Suppressor macrophage treated with lipopolysaccharide for 1 hour (primary cell): ENCODE measurements at regions not wholly inside any gene's neighbourhood (a gene's known extent, or its start where the extent isn't known, plus 50 kb on each side); places are given as distances from the start of the nearest gene placed in this dataset.

Source experiments
- DNase-seq, 3 donors: peaks; one replicate each; pipeline ENCODE4 v3.0.0-alpha.2; 2020 to 2022

DNA sequence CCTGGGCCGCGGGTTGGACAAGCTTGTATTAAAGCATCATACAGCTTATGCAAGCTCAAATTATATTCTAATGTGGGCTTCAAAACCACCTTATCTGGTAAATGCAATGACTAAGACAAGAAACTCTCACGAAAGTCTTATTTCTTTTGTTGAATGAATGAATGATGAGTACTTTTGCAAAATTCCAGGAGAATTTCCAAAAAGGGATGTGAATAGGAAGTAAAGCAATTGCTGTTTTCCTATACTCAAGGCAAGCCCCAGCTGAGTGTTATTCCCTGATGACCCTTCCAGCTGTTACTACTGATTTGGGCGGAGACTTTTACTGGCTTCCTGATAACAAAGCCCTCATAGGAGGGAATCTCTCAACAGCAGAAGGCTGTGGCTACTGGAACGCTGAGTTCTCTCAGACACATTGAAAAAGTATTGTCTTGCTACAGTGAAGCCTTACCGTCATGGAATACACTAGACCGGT, 162.8 kb downstream of the SREK1 start:
- no peak for DNase-seq

DNA sequence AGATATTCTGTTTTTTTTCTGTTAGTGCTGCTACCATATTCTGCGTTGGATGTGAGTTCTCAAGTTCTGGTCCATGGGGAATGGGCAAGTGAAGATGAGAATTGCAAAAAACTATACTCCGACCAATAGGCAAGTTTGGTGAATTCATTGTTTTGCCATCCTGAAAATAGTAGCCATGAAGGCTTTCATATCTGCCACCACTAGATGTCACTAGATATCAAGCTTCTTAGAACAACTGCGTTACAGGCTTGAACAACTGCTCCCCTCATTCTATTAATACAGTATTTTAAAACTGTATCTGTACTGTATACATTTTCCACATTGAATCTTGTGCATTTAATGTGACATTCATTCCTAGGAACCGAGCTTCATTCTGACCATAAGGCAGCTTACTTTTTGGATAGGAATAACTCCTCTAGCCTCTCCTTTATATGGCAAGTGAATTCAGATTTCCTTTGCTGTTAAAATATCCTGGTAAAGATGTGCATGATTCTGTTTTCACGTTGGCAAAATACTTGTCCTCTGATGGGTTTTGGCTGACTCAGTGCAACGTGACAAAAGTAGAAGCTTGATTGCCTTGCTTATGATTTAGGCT, 163.6 kb downstream of the SREK1 start:
- peak; percentile 71 to 91 (median 79) for DNase-seq

DNA sequence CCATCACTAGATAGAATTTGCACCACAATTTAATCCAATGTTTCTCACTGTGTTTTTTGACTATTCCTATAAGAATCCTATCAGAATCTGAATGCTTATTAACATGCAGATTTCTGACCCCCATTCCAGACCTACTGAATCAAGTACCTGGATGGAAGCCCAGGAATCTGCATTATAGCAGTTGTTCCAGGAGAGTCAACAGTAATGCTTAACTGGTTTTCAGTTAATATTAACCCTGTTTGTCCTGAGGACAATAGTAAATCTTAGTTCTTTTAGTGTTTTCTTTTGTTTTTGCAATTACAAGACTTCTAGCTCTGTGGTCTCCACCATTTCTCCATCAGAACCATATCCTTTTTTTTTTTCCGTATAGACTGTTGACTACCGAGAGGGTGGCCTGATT, 168.2 kb downstream of the SREK1 start:
- no peak for DNase-seq

DNA sequence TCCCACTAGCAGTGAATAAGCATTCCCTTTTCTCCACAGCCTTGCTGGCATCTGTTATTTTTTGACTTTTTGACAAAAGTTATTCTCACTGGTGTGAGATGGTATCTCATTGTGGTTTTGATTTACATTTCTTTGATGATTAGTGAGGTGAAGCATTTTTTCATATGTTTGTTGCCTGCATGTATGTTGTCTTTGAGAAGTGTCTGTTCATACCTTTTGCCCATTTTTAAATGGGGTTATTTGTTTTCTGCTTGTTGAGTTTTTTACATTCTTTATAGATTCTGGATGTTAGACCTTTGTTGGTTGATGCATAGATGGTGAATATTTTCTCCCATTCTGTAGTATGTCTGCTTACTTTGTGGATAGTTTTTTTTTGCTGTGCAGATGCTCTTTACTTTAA, 171.7 kb downstream of the SREK1 start:
- DNase-seq, result no peak

DNA sequence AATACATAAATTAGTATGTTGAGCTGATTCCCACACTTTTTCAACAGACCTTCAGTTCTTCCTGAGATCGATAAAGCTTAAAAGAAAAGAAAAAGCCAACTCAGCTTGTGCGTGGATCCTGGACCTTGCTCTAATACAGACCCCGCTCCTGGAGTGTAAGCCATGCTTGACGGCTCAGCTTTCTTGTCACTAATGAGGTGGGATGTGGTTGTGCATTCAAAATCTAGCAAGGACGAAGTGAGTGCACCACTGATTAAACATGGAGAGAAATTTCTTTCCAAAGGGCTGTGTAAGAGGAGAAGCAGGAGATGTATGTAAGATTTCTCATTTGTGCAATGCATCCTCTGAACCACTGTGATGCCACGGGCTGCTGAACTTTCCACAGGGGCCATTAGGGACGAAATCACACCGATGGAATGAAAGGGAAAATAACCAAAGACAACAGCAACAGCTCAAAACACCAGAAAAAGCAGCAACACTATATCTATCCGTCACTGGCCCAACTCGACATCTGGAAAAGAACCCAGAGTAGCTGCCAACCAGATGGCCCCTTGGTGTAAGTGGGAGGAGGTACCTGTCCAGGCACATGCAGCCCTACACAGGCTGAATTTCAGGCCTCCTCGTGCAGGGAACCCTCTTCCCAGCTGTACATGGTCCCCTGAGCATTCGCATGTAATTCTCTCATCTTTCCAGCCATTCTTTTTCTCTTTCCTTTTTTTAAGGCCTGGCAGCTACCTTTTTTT, 178.9 kb downstream of the SREK1 start:
- DNase-seq, result no peak

DNA sequence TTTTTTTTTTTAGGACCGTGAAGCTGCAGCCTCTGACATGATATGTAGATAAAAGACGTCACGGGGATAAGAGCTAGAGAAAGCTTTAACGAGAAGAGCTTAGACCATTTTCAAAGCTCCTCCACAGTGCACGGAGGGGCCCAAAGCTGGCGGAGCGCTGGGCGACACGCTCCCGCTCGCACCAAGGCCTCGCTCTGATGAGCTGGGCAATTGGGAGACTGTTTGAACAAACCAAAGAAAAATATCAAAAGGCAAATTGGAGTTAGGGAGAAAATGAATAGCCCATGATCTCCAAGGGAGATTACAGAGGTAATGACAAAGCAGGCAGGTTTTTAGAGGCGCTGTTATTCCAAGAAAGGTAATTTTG, 179.4 kb downstream of the SREK1 start:
- no peak for DNase-seq

DNA sequence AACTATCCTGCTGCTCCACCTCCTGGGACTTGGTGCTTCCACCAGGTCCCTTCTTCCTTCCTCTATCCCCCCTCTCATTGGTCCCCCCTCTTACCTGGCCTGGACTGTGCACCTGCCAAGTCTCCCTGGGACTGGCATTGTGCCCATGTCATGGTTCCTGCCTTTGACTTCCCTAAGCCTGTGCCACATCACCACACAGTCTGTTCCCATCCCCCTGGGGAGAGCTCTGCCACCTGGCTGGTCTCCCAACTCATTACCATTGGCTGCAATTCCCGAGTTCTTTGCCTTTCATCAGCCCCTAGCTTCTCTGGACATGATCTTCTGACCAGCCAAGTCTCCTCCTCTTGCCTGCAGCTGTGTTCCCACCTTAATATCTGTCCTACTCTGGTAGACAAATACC, 180.3 kb downstream of the SREK1 start:
- no peak for DNase-seq

DNA sequence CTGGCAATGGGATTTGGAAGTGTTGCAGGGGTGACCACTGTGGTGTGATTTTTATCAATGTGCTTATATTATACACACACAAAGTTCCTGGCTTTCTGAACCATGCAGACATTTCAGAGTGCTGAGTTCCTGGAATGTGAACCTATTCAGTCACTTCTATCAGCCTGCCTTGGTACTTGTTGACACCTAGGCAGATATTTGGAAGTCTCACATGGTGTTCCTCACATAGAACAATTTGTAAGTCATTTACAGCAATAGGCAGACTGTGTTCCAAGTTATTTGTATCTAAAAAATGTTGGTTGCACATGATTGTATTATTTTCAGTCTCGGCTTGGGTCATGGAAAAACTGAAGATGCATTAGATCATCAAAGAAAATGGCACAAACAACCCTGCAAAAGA, 182.2 kb downstream of the SREK1 start:
- no peak for DNase-seq

DNA sequence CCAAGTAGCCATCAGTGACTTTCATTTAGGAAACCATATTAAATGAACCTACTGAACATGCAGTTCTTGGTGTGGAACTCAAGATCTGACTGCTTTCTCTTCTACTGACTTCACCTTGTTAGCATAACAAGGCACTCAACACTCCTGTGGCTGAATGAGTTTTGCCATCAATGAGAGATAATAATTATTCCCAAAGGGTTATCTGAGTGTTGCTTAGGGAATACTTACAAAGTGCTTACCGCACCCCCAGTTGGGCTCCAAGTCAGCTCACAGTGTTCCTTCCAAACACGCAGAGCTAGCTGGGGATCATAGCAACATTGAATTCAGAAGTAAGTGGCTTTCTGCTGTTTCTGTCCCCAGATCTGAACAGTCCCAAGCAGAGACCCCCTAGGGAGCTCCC, 182.9 kb downstream of the SREK1 start:
- no peak for DNase-seq

DNA sequence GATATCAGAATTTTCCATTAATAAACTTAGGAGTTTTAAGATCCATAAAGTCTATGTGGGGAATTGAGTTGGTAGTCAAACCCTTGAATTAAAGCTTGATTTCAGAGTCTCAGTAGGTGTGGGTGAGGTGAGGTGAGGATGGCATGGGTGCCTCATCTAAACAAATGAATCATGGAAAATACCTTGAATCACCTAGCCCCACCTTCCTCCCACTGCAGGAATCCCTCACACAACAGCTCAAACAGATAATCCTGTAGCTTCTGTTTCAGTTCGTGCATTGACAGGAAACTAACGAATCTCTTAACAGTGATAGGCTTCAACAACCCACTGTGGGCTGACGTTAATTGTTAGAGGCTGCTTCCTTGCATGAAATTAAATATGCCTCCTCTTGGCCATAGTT, 185.0 kb downstream of the SREK1 start:
- DNase-seq, result no peak

DNA sequence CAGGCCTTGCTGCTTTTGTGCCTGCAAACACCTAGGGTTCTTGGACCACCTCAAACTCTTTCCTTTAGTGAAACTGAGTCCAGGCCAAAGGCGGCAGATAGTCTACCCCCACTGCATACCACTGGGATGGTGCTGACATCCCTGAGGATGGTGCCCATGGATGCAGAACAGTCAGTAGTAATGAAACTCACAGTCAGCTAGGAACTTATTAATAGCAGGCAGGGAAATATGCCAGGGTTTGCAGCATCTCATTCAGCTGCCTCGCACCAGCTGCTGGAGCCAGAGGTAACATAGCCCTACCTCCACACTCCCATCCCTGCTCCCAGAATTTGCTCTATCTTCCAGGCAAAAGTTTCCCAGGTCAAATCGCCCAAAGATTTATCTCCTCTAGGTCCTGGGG, 189.1 kb downstream of the SREK1 start:
- no peak for DNase-seq

DNA sequence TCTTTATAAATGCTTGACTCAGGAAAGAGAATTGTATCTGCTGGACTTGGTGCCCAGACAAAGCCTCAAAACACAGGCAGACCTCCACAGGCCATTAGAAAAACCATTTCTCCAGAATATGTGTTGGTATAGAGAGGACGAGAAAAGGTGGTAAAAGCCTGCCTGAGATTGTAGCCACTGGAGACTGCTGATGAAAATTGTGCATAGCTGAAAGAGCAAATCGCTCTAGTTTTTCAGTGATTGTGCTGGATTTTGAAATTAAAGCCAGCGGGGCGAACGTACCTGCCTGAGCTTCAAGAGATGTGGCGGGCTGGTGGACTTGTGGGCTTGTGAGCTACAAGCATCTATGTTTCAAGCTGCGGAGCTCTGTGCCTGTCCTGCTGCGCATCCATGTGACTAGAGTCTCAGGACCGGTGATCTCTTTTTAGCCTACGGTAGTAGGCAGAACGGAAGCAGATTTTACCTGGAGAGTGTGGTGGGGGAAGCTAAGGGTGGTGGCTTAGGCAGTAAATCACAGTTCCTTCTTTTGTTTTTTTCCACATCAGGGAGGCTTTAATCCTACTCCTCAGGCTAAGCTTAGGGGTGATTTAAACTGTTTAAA, 193.6 kb downstream of the SREK1 start:
- no peak for DNase-seq

DNA sequence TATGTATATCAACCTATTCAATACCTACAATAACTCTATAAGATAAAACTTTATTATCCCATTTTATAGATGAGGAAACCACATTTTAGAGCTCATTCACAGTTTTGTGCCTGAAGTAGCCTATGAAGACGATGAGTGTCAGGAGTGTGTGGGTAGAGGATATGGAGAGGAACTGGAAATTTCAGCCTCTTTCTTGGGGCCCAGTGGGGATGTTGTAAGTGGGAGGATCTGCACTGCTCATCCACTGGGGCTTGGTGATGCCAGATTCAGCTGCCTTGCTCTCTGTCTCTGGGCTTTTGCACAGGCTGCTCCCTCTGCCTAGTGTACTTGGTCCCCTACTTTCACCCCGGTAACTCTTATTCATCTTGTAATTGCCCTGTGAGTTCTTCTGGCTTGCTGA, 194.7 kb downstream of the SREK1 start:
- DNase-seq, result peak; percentile 75 to 76 (median 75)

DNA sequence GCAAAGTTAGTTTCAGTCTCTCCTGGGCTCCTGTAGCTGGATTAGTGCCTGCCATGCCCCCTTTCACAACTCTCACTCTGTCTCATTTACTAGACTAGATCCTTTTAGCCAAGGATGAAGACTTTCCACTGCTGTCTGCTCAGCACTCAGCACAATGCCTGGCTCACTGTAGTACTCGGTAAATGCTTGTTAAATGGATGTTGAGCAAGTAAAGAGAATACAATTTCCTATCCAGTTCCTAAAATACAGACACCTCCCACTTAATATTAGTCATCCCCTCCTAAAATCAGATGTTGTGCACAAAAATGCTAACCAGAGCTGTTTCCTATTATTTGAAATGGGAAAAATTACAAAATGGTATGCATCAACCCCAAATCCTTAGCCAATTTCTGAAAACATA, 195.8 kb downstream of the SREK1 start:
- peak; percentile 44 to 75 (median 69) for DNase-seq

DNA sequence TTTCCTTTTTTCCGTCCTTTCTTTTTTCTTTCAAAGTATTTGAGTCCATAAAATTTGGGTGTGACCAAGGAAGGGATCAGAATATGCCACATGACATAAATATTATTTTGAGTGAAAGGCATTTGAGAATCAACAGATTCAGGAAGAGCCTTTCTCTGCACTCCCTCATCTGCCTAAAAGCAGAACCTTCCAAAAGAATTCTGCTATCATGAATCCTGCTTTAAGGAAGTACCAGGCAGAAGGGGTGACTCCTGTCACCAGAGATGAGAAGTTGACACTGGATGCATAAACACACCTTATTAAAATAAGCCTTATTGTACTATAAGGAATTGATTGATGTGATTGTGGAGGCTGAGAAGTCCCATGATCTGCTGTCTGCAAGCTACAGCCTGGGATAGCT, 196.7 kb downstream of the SREK1 start:
- DNase-seq, result peak; percentile 31 to 48 (median 40)

DNA sequence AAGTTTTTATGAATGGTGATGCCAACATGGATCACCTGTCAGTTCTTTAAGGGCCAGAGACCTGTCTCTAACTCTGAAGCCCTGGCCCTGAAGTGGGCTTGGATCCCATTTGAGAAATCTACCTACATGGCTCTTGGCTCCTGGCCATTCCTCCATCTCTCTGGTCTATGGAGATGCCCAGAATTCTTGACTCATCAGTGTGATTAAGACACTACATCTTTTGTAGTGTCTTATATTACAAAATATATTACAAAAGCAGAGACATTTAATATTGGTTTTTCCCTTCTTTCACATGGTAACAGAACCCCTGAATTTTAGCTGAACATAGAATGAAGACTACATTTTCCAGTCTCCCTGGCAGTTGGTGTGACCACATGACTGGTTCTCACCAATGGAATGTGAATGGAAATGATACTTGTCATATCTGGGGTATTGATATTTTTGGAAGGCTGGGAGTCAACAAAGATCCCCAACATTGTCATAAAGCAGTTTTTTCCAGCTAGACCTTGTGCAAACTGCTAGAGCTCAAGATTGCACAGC, 198.3 kb downstream of the SREK1 start:
- peak; percentile 13 to 57 (median 38) for DNase-seq

DNA sequence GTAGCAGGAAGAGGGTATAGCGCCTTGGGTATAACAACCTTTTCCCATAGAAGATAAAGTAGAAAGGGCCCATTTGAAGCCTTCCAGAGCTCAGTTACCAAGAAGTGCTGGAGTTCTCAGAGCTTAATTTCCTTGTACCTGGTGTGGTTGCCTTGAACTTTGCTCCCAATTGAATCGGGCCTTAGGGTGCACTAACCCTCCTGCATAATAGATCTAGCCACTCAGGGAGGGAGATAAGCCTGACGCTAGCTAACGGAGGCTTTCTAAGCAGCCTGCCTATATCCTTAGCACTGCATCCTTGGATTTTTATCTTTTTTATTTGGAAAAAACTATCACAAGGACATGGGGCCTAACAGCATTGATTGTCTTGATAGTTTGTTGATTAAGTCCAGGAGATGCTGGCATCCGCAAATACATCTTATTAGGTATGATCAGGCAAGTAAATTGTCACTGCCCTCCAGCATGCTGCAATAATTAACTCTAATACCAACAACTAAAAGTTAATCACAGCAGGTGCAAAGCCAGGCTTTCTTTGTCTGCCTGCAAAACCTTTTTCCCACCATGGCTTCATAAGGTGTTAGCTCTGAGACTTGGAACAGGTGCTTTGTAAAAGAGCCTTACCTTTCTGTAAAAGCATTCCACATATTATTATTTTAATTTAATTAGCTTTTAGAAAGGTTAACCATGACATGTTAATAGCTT, 199.4 kb downstream of the SREK1 start:
- DNase-seq, result no peak

DNA sequence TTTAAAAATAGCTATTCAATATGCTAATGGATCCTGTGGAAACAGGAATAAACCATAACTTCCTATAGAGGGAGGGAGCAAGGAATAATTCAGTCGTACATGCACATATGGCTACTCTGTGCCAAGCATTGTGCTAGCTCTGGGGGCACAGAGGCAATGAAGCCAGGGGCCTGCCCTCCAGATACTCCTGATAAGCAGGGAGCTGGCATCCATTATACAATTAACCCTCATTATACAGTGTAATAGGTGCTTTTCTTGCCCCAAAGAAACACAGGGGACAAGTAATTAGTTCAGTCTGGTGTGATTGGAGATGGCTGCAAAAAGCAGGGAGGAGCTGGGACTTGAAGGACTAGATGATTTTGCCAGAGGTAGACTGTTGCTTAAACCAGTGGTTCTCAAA, 200.4 kb downstream of the SREK1 start:
- DNase-seq, result no peak

DNA sequence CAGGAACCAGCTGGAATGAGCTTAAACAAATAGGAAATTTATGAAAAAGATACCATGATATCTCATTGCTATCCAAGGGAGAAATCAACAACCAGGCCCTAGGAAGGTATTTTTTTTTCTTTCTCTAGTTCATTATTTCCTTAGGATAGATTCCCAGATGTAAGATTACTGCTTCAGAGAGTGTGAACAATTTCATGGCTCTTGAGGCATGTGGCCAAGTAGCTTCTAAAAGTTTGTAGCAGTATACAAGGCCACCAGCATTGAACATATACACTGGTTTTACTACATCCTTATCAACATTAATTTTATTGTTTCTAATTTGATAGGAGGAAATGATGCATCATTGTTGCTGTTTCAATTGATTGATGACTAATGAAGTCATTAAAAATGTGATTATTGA, 201.2 kb downstream of the SREK1 start:
- DNase-seq, result no peak

DNA sequence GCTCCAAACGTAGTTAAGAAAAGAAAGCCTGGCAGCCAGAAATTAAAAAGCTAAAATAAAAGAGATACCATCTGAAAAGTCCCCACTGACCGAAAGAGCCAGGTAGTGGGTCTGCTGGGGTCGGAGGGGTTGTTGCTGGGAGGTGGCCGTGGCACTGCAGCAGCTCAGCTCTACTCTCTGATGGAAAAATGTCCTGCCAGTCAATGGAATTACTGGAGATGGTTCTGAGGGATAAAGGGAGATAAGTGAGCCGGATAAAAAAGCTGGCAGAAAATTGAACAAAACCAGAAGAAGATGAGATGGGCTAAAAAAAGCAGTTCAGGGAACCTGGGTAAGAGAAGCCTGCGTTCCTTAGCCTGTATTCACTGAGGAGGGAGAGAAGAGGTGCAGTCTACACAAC, 202.8 kb downstream of the SREK1 start:
- DNase-seq, result no peak

DNA sequence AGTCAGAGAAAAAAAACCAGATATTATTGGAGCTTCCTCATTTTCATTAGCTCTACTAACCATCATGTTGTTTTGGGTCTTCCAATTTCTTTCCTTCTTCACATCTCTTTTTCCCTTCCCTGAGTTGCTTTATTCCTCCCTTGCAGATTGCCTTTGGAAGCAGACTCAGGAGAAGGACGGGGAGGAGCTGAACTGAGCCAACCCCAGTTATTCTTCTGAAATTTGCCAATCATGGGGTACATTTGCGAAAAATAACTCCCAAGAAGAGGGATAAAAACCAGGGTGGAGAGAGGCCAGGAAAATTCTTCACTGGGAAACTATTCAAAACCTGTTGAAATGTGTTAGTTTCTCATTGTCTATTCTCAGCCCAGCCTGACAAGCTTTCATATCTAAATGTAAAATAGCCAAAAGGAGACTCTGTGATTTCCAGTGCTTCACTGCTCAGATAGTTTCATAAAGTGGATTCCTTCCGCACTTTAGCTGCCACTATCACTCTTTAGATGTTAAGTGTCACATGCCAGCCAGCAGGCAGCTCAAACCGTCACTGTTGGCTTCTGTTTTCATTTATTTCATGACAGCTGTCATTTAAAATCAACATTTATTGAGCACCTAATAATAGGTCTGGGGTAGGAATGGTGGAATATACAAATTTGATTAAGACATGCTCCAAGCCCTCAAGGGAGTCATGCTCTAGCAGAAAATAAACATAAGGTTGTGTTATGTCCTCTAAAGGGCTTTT, 204.5 kb downstream of the SREK1 start:
- no peak for DNase-seq

DNA sequence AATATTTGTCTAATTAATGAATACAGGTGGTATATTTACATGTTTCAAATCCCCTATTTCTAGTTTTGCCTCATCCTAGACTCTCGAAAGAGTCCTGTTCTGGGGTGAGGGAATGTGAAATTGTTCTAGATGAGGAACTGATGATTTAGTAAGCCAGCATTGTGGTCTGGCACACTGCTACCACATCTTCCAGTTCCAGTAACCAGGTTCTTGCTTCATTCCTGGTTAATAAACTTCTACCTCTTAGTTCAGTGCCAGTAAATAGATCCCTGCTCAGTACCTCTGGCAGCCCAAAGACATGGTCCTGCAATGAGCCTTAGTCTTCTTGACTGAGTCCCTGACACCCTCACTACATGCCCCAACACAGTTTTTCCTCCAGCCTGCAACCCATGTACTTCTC, 207.7 kb downstream of the SREK1 start:
- peak; percentile 17 to 48 (median 39) for DNase-seq

DNA sequence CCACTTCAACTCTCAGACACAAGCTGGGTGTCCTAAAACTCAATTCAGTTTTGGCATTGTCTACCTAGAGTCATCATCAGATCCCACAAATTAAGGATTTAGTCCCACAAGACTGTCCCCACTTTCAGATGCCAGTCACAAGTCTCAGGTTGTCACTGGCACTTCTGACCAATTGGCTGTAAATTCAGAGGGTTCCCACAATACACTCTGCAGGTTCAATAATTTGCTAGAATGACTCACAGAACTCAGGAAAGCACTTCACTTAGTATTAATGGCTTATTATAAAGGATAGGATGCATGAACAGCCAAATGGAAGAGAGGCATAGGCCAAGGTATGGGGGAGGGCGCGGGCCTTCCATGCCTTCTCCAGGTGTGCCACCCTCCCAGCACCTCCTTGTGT, 209.1 kb downstream of the SREK1 start:
- no peak for DNase-seq
